Stimulated activated CD4-positive, alpha-beta T cell treated with anti-CD3 and anti-CD28 coated beads, Interleukin-12 subunit alpha, Interleukin-12 subunit beta, amount 100 ng/mL, for 48 hours (primary cell): ENCODE measurements at regions not wholly inside any gene's neighbourhood (a gene's known extent, or its start where the extent isn't known, plus 50 kb on each side); places are given as distances from the start of the nearest gene placed in this dataset.

Experiments
- DNase-seq, 3 donors: peaks; one replicate each; pipeline ENCODE4 v3.0.0-alpha.2; 2020; ENCODE audit warnings: low read depth in 2 of 3, low spot score in 1 of 3

GRCh38 chr10:111338805-111339204 is 262.0 kb downstream of the ADRA2A start:
- DNase-seq: no peak

- no peak for DNase-seq
These were observed 268.0 kb downstream of the ADRA2A start for GRCh38 chr10:111344804-111345203.

- DNase-seq: no peak
These were observed 270.7 kb downstream of the ADRA2A start for GRCh38 chr10:111347386-111348013.

GRCh38 chr10:111348076-111348475 is 271.2 kb downstream of the ADRA2A start:
- no peak for DNase-seq

- DNase-seq: no peak
These were observed 278.0 kb downstream of the ADRA2A start for GRCh38 chr10:111354859-111355258.

GRCh38 chr10:111356571-111356970 is 279.7 kb downstream of the ADRA2A start:
- no peak for DNase-seq

GRCh38 chr10:111357859-111358258 is 281.0 kb downstream of the ADRA2A start:
- DNase-seq: no peak

GRCh38 chr10:111360260-111360925 is 283.6 kb downstream of the ADRA2A start:
- no peak for DNase-seq

- no peak for DNase-seq
These were observed 290.7 kb downstream of the ADRA2A start for GRCh38 chr10:111367531-111367930.

- no peak for DNase-seq
These were observed 293.3 kb downstream of the ADRA2A start for GRCh38 chr10:111370101-111370500.

GRCh38 chr10:111373696-111374095 is 296.9 kb downstream of the ADRA2A start:
- no peak for DNase-seq

- DNase-seq: no peak
These were observed 302.8 kb downstream of the ADRA2A start for GRCh38 chr10:111379534-111380187.

GRCh38 chr10:111384556-111384955 is 307.7 kb downstream of the ADRA2A start:
- DNase-seq: no peak

- DNase-seq: no peak
These were observed 314.2 kb downstream of the ADRA2A start for GRCh38 chr10:111390813-111391563.

GRCh38 chr10:111392159-111392558 is 315.3 kb downstream of the ADRA2A start:
- DNase-seq: no peak

- DNase-seq: no peak
These were observed 316.1 kb downstream of the ADRA2A start for GRCh38 chr10:111392910-111393309.

GRCh38 chr10:111410740-111411139 is 333.9 kb downstream of the ADRA2A start:
- DNase-seq: no peak

GRCh38 chr10:111425459-111425858 is 348.6 kb downstream of the ADRA2A start:
- no peak for DNase-seq

GRCh38 chr10:111429288-111430028 is 352.6 kb downstream of the ADRA2A start:
- no peak for DNase-seq

GRCh38 chr10:111430070-111430469 is 353.2 kb downstream of the ADRA2A start:
- DNase-seq: no peak

- DNase-seq: no peak
These were observed 355.8 kb downstream of the ADRA2A start for GRCh38 chr10:111432588-111432987.
